OCI-LY3 (cell line): ENCODE measurements at regions not wholly inside any gene's neighbourhood (a gene's known extent, or its start where the extent isn't known, plus 50 kb on each side); places are given as distances from the start of the nearest gene placed in this dataset.

Source experiments
- CTCF ChIP-seq: fragments of 200-600, 300-600 bp; sonication (generic); IDR thresholded peaks from 2 replicates; pipeline ENCODE4 v1.5.1; 2014; ENCODE audit warnings: antibody characterized with exemption, low read length, low read depth
- EZH2phosphoT487 ChIP-seq: fragments of 200-600 bp; shearing (Covaris generic); IDR thresholded peaks from 2 replicates; pipeline ENCODE4 v1.6.1; 2018; ENCODE audit warnings: antibody characterized with exemption, mixed run types, low read depth

GRCh38 chr4:28267166-28267565 is 1406.5 kb downstream of the STIM2 start:
- TF ChIP-seq CTCF (no peak), EZH2phosphoT487 (no peak)
